CMK (cell line): ENCODE measurements at regions not wholly inside any gene's neighbourhood (a gene's known extent, or its start where the extent isn't known, plus 50 kb on each side); places are given as distances from the start of the nearest gene placed in this dataset.

Experiments used
- DNase-seq: peaks from one replicate; pipeline ENCODE4 v3.0.0-alpha.2; 2010; ENCODE audit warnings: low read depth

DNA sequence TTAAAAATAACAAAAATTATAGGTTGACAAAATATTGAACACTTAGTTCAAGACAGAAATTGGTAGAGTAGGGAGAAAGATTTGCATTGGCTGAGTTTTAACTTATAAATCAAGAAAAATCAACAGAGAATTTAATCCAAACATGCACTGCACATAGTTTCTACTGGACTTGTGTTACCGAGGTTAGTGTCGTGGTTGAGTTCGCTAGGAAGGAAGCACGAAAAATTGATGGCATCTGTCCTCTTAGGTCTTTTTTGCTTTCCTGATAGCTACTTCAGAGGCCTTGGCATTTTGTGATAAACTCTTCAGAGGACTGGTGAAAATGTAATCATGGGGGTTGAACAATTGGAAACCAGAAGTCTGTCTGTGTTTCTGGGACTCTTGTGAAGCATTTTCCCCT, 392.9 kb downstream of the NUAK1 start:
- no peak for DNase-seq

DNA sequence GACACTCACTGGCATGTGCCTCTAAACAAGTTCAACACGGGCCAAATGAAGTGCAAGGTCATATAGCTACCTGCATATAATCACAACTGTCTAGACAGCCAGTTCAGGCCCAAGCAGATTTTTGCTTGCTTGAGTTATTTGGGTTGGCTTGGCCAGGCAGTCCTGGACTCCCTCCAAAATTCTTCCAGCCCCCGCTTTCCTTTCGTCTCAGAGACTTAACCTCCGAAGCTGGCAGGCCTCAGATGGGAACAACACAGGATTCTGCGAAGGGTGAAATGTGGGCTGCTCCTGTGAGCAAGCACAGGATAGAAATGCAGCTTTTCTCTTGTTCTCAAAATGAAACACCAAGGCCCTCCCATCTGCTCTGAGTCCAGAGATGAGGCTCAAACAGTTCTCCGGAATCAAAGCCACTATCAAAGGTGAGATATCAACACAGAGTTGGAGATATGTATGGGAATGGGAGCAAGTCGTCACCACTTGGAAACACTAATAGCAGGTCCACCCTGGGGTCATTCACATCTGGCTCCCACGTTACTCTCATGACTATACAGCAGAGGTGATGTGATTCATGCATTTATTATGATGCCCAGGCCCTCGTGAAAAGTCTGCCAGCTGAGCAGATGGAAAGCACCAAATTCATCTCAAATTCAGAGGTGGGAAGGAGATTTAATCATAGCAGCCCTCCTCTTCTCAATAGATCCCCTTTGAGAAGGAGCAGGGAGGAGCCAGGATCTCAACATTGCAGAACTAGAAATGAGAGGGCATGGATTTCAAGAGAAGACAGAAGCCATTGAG, 389.8 kb downstream of the NUAK1 start:
- no peak for DNase-seq

GRCh38 chr12:105750096-105750495, 388.7 kb downstream of the NUAK1 start:
- no peak for DNase-seq

DNA sequence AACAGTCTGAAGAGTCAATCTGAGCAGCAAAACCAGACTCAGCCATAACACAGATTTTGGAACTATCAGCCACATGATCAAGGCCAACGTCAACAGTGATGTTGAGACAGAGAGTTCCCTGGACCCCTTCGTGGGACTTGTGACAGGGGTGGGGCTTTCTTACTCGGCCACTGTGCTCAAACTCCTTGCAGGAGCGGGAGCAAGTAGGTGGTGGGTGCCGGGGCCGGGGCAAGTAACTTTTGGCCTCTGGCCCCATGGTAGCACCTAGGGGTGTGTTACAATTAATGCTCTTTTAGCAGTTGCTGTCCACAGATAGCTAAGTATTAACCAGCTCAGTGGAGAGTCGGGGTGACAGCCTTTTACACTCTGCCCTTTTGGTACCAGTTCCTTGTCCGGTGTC, 384.4 kb downstream of the NUAK1 start:
- DNase-seq, result no peak

DNA sequence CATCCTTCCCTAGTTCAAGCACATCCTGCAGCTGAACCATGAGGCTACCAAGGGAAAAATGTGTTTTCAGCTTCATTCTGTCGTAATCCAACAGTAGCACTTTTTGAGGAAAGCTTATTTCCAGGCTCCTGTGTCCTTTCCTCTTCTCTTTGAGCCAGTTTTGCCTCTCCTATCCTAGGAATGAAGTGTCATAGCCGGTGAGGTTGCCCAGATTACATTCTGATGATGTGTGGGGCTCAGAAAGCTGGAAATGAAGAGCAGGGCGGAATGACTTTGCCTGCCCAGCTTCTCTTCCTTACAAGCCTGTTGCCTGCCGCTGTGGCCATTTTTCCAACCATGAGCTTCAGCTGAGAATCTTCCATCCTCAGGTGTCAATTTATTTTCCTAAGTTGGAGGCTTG, 381.8 kb downstream of the NUAK1 start:
- DNase-seq, result no peak

DNA sequence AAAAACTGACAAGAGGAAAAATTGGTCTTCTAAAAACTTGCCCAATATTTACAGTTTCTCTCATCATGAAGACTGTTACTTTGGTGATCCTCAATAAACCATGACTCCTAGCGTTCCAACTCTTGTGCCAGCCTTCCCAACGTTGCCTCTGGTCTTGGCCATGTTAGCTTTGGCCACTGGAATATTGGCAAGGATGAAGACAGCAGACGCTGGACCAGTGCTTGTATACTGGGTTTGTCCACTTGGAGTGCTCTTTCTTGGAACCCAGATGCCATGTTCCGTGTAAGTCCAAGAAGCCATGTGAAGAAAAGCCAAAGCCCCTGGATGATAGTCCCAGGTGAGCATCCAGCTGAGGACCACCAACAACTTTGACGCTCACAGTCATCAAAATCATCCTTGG, 379.6 kb downstream of the NUAK1 start:
- DNase-seq, result no peak

DNA sequence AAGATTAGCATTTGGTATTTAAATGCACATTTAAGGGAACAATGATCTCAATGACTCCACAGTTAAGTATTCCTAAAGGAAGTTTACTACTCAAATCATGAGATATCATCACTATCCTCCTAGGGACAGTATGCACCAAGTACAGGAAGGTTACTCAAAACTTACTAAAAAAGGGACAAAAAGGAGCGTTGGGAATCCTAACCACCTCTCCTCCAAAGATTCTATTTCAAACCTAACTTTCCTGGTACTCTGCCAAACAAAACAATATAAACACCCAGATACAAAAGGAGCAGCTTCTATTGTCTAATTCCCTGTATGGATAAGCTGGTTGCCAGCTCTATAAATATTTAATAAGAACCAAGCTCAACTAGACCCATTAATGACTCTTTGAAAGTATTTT, 377.7 kb downstream of the NUAK1 start:
- DNase-seq, result no peak

GRCh38 chr12:105764216-105764835, 374.4 kb downstream of the NUAK1 start:
- DNase-seq, result no peak

- DNase-seq, result no peak
These were observed 373.4 kb downstream of the NUAK1 start for GRCh38 chr12:105765053-105766014.

DNA sequence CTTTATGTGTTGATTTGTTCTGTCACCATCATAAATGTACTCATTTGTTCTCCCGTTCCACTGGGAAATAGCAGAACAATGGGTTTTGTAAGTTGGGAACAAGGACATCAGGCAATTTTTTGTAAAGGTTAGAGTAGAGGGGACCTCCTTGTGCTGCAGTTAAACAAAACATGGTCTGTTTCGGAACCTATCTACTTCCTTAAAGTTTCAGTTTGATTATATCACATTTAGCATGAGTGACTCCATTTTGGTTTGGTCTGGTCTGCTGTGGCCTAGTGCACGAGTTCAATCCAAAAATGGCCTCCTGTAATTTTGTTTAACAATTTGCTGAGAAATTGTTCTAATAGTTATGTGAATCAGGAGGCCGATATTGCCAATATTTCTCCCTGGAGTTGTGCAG, 372.7 kb downstream of the NUAK1 start:
- DNase-seq, result no peak

GRCh38 chr12:105769486-105769885, 369.3 kb downstream of the NUAK1 start:
- no peak for DNase-seq

- no peak for DNase-seq
These were observed 365.3 kb downstream of the NUAK1 start for GRCh38 chr12:105773471-105773870.

GRCh38 chr12:105774037-105774436, 364.7 kb downstream of the NUAK1 start:
- no peak for DNase-seq

DNA sequence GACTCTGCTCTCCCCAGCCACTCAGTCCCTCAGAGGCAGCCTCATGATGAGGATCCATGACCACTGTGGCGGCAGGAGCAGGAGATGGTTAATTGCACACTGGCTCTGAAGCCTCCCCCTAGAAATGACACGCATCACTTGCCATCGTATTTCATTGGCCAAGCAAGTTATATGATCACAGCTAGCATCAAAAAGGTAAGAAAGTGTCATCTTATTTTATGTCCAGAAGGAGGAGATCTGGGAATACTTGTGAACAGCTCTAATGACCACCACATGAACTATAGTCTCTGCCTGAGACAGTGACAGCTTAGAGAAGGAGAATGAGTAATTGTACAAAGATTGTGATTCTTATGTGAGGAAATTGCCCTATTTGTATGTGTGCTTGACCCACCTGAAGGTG, 363.4 kb downstream of the NUAK1 start:
- DNase-seq, result no peak

- no peak for DNase-seq
These were observed 354.5 kb downstream of the NUAK1 start for GRCh38 chr12:105783983-105784947.

DNA sequence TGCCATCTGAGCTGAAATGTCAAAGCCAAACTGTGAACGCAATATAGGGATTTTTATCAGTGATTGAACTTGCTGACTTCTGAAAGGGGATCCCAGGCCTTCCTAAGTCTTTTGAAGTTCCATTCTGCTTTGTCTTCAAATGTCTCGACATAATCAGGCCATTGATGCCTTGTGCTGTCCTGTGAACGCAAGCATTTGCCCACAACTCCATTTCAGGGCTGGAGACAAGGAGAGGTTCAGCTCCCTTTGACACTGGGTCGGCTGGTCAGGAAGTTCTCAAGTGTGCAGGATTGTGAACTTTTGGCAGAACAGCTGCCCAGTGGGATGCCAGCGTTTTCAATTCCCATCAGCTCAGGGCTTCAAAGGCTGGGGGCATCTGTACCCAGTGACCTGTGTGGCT, 345.3 kb downstream of the NUAK1 start:
- DNase-seq, result no peak

GRCh38 chr12:105798256-105798845, 340.4 kb downstream of the NUAK1 start:
- no peak for DNase-seq

- no peak for DNase-seq
These were observed 339.7 kb downstream of the NUAK1 start for GRCh38 chr12:105799103-105799502.

DNA sequence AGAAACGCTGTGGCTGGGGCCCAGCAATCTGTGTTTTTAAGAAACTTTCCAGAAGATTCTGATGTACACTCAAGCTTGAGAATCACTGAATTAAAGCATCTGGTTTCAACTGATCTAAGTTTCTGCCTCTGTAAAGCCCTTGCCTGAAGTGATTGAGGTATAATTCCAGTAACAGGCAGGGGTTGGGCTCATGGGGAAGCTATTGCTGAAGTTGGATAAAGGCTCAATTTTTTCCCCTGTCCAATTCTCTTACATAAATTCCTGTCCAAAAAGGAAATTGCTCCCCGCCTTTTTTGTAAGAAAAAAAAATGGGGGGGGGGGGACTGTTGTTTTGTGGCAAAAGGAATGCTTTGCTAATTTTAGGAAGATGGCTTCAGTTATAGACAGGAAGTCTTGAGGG, 337.4 kb downstream of the NUAK1 start:
- no peak for DNase-seq

- DNase-seq, result no peak
These were observed 335.5 kb downstream of the NUAK1 start for GRCh38 chr12:105803292-105803691.

DNA sequence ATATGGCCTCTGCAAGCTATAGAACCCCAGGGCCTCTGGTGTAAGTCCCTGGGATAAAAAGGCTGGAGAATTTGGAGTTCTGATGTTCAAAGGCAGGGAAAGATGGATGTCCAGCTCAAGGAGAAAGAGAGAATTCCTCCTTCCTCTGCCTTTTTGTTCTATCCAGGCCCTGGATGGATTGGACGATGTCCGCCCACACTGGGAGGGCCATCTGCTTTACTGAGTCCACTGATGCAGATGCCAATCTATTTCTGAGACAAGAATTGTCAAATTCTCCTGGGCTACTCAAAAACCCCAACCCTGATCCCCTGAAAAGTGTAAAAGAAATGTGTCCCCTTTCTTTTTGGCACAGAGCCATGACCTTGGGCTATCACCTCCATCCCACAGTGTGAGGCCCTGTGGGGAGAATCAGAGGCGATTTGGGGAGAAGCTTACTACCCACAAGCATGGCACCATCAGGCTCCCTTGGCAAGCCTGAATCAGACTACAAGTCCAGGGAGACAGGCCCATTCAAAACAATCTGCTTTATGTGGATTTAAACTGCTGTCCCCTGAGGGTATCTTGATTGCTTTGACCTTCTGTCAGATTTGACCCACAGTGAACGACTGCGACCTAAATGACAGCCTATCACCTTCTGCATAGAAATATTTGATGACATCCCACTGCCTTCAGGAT, 334.0 kb downstream of the NUAK1 start:
- DNase-seq, result no peak
